Prostate gland (tissue), 2 donors: ENCODE measurements at regions not wholly inside any gene's neighbourhood (a gene's known extent, or its start where the extent isn't known, plus 50 kb on each side); places are given as distances from the start of the nearest gene placed in this dataset.

ENCODE experiments used
- DNase-seq: peaks from one replicate; pipeline ENCODE4 v3.0.0-alpha.2; 2019; ENCODE audit warnings: low spot score
- H3K27ac ChIP-seq, 2 donors: fragments of 200-600 bp; sonication (generic); 2 replicates each; pipeline ENCODE4 v1.5.1; 2017 to 2019
- H3K27me3 ChIP-seq: fragments of 200-600 bp; sonication (generic); replicated peaks from 2 replicates; pipeline ENCODE4 v1.5.1; 2019; ENCODE audit not compliant: insufficient read depth
- H3K36me3 ChIP-seq, 2 donors: fragments of 200-600 bp; sonication (generic); 1 replicate in 1 of 2; 2 replicates in 1 of 2; pipeline versions ENCODE4 v1.5.1 to v1.8.1; 2017 to 2019
- H3K4me1 ChIP-seq: fragments of 200-600 bp; sonication (generic); replicated peaks from 2 replicates; pipeline ENCODE4 v1.5.1; 2019
- H3K4me3 ChIP-seq, 2 donors: fragments of 200-600 bp; sonication (generic); 2 replicates each; pipeline ENCODE4 v1.5.1; 2017 to 2019
- H3K9me3 ChIP-seq: fragments of 200-600 bp; sonication (generic); 2 replicates; pipeline ENCODE4 v1.5.1; 2017
- POLR2A ChIP-seq: fragments of 450-650 bp; IDR thresholded peaks from one replicate; pipeline ENCODE4 v1.6.1; 2016; ENCODE audit warnings: antibody characterized with exemption, mild to moderate bottlenecking
- POLR2AphosphoS5 ChIP-seq: sonication (generic); formaldehyde crosslinking; IDR thresholded peaks from one replicate; pipeline ENCODE4 v1.6.1; 2017; ENCODE audit warnings: antibody characterized with exemption
- WGBS: methylation state at CpG from one replicate; pipeline ENCODE4 v1.1.5; 2018; 5-methylcytosine and 5-hydroxymethylcytosine counted together
- intact Hi-C: fragments of 100-400 bp; cut with DNase I; formaldehyde crosslinking; loops from one replicate; pipeline ENCODE4 v1.14.2; 2022
- TF ChIP-seq, protein P1 (sequence below), 4 experiments: fragments of 200-600 bp in 2 of 4; fragments of 450-650 bp in 2 of 4; sonication (generic) in 2 of 4; IDR thresholded peaks; 1 replicate in 3 of 4; 2 replicates in 1 of 4; pipeline ENCODE4 v1.5.1; 2016 to 2019; ENCODE audit warnings: antibody characterized with exemption in 4 of 4, mild to moderate bottlenecking in 2 of 4, moderate library complexity in 2 of 4

DNA sequence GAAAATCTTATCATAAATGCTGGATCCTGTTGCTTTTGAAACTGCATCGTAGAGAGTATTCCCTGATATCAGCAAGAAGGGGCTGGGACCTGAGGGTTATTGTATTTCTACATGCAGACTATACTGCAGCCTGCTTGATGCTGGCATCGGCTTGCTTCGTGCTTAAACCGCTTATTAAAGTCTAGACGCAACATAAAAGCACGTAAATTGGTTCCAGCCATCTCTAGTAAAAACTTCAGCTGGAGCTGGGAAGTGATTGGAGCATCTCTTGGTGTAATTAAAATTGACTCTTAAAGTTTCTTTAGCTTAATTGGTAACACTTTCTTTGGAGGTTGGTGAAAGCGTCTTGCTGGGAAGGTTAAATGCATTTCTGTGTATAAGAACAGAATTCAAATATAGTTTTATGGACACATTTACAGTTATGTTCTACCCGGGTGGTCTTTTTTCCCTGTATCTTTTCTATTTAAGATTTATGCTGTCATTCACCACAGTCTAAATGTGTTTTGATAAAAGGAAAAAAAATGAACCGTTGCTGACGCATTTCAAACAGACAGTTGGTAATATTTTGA lies 139.0 kb upstream of the JAG1 start:
- no peak for DNase-seq
- no peaks in the 10 kb centered on the region for H3K4me1 ChIP-seq
- no peak overlapping the region for H3K4me3 ChIP-seq
- H3K27me3 ChIP-seq = no peaks in the 10 kb centered on the region
- H3K27ac ChIP-seq = no peak overlapping the region
- no peaks in the 10 kb centered on the region for H3K36me3 ChIP-seq
- H3K9me3 ChIP-seq = no peaks in the 10 kb centered on the region
- WGBS = 51% methylated on average over 10 of the region's 10 CpGs
- intact Hi-C loops = no loop called here
- TF ChIP-seq POLR2A = no peak
- TF ChIP-seq, protein P1, sequence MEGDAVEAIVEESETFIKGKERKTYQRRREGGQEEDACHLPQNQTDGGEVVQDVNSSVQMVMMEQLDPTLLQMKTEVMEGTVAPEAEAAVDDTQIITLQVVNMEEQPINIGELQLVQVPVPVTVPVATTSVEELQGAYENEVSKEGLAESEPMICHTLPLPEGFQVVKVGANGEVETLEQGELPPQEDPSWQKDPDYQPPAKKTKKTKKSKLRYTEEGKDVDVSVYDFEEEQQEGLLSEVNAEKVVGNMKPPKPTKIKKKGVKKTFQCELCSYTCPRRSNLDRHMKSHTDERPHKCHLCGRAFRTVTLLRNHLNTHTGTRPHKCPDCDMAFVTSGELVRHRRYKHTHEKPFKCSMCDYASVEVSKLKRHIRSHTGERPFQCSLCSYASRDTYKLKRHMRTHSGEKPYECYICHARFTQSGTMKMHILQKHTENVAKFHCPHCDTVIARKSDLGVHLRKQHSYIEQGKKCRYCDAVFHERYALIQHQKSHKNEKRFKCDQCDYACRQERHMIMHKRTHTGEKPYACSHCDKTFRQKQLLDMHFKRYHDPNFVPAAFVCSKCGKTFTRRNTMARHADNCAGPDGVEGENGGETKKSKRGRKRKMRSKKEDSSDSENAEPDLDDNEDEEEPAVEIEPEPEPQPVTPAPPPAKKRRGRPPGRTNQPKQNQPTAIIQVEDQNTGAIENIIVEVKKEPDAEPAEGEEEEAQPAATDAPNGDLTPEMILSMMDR (IDR thresholded peaks at IDR 0.05) = no peak
- no peak for TF ChIP-seq POLR2AphosphoS5

GRCh38 chr20:10823585-10823984 lies 149.8 kb upstream of the JAG1 start:
- no peak overlapping the region for H3K4me3 ChIP-seq
- no peaks in the 10 kb centered on the region for H3K27me3 ChIP-seq
- no peak overlapping the region for H3K27ac ChIP-seq
- no peaks in the 10 kb centered on the region for H3K36me3 ChIP-seq
- TF ChIP-seq POLR2A (no peak), POLR2AphosphoS5 (no peak)
- TF ChIP-seq, protein P1 (IDR thresholded peaks at IDR 0.05) = no peak
- intact Hi-C loops = no loop called here
- DNase-seq = no peak
- no peaks in the 10 kb centered on the region for H3K4me1 ChIP-seq
- H3K9me3 ChIP-seq = no peaks in the 10 kb centered on the region
- WGBS = 91% methylated on average over 3 of the region's 3 CpGs

DNA sequence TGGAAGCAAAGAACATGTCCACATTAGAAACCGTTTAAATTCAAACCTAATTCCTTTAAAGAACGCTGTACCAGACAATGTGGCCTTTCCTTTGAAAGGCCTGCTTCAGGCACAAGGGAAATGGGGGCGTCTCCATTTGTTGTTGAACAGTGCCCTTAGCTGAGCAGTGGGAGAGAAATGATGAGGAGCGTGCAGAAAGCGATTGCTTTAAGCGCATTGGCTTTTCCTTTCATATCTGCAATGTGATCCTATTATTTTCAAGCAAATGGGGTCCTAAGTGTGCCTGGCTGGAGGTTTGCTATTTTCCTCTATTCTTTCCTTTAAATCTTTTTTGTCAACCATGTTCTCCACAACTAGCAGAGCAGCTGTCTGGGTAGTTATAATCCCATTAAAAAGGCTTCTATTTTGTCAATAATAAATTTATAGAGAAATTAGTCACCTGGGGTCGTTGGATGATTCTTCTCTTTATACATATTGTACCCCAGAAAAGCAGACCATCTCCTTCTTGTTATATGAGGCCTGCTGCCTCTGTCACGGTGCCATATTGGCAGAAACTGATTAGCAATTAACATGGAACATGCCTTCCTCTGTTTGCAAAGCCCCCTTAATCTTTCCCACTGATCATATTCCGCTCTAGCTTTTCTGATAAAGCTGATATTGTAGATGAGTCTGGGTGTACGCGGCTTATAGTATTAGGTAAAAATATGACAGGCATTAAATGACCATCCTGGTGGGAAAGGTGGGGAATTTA lies 151.1 kb upstream of the JAG1 start:
- Histone ChIP-seq H3K27ac (no peak overlapping the region), H3K9me3 (no peaks in the 10 kb centered on the region), H3K27me3 (no peaks in the 10 kb centered on the region), H3K4me3 (no peak overlapping the region), H3K36me3 (no peaks in the 10 kb centered on the region), H3K4me1 (no peaks in the 10 kb centered on the region)
- WGBS = 86% methylated on average over 11 of the region's 11 CpGs
- TF ChIP-seq POLR2AphosphoS5 (no peak), POLR2A (no peak)
- TF ChIP-seq, protein P1 (IDR thresholded peaks at IDR 0.05) = no peak
- intact Hi-C loops = no loop called here
- DNase-seq = no peak

DNA sequence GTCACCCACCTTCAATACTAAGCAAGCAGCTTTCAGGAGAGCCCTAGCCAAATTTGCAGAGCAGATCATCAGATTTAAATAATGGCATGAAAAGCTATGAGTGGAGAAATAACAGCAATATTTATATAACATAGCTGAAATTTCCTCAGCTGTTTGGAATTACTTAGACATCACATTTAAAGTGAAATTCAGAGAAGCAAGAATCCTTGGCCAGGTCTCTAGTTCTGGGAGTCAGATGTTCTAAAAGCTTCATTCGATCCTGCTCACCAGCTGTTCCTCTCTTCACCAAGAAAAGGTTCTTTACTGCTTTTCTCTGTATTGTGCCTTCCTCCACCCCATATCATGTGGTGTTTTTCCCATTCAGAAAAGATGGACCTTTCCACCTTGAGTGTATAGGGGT lies 152.3 kb upstream of the JAG1 start:
- H3K36me3 ChIP-seq = no peaks in the 10 kb centered on the region
- H3K9me3 ChIP-seq = no peaks in the 10 kb centered on the region
- H3K4me3 ChIP-seq = no peak overlapping the region
- no peaks in the 10 kb centered on the region for H3K27me3 ChIP-seq
- intact Hi-C loops = no loop called here
- no peak for DNase-seq
- H3K27ac ChIP-seq = no peak overlapping the region
- no peaks in the 10 kb centered on the region for H3K4me1 ChIP-seq
- TF ChIP-seq POLR2AphosphoS5 (no peak), POLR2A (no peak)
- TF ChIP-seq, protein P1 (IDR thresholded peaks at IDR 0.05) = no peak
- 72% methylated on average over 1 of the region's 1 CpG for WGBS

DNA sequence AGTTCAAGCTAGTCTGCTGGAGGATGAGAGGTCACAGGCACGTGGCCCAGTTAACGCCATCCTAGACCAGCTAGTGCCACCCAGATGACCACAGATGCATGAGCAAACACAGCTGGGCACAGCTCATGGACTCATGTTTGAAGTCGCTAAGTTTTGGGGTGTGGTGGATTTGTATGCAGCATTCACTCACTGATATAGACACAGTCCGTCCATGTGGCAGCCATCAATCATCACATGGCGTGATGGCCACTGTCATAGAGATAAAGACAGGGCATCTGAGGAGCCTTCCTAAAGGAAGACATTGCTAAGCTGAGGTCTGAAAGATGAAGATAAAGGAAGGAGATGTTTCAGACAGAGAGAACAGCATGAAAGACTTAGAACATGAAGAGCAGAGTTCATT lies 154.4 kb upstream of the JAG1 start:
- intact Hi-C loops = no loop called here
- H3K9me3 ChIP-seq = no peaks in the 10 kb centered on the region
- H3K4me3 ChIP-seq = no peak overlapping the region
- H3K27me3 ChIP-seq = no peaks in the 10 kb centered on the region
- no peaks in the 10 kb centered on the region for H3K4me1 ChIP-seq
- no peak overlapping the region for H3K27ac ChIP-seq
- no peaks in the 10 kb centered on the region for H3K36me3 ChIP-seq
- TF ChIP-seq, protein P1 (IDR thresholded peaks at IDR 0.05) = no peak
- TF ChIP-seq POLR2A (no peak), POLR2AphosphoS5 (no peak)
- DNase-seq = no peak
- WGBS = 79% methylated on average over 5 of the region's 5 CpGs
